ENCODE measurements at regions not wholly inside any gene's neighbourhood (a gene's known extent, or its start where the extent isn't known, plus 50 kb on each side); places are given as distances from the start of the nearest gene placed in this dataset.
"Not testable (repeated sequence)": the region's sequence is repeated elsewhere in the genome, so short reads cannot be mapped to it uniquely, and the experiment has no call there.

GRCh38 chr15:44841762-44842161 lies 105.4 kb downstream of the TRIM69 start:
- H3K4me2 ChIP-seq (replicated peaks; ENCODE audit: extremely low read depth, low read length, poor library complexity, severe bottlenecking); H3K36me3 ChIP-seq (replicated peaks in 1 of 2; ENCODE audit: control insufficient read depth in 1 of 2, insufficient read depth in 2 of 2, low read length in 2 of 2); H3K36me3 Mint-ChIP-seq; H3K27me3 Mint-ChIP-seq (ENCODE audit: low read depth in 3 of 3); H3K79me2 ChIP-seq (ENCODE audit: insufficient read depth, low read length); H3K27me3 ChIP-seq (ENCODE audit: control insufficient read depth in 2 of 2, insufficient read depth in 2 of 2, low read length in 2 of 2); intact Hi-C loops (cut with micrococcal nuclease); H3K9me3 ChIP-seq (replicated peaks in 1 of 2; ENCODE audit: control insufficient read depth in 1 of 2, insufficient read depth in 1 of 2, low read length in 2 of 2); H3K9me3 Mint-ChIP-seq; H3K4me3 ChIP-seq (replicated peaks in 1 of 3; ENCODE audit: low read depth in 2 of 3, low read length in 3 of 3); H3K27ac ChIP-seq (ENCODE audit: low read depth in 1 of 2, low read length in 2 of 2); H4K20me1 ChIP-seq (ENCODE audit: insufficient read depth, low read length); DNase-seq; H3K4me1 ChIP-seq (ENCODE audit: control insufficient read depth in 1 of 2, insufficient read depth in 2 of 2, low read length in 2 of 2); H3K4me3 Mint-ChIP-seq; H3K9ac ChIP-seq (ENCODE audit: insufficient read depth, low read length, poor library complexity, severe bottlenecking); H2AFZ ChIP-seq (ENCODE audit: insufficient read depth, low read depth, low read length, poor library complexity, severe bottlenecking); H3K27ac Mint-ChIP-seq: not testable (repeated sequence)
- peaks cover 11% of the 10 kb centered on the region for H3K4me1 Mint-ChIP-seq
- WGBS (ENCODE audit: insufficient coverage): 95% methylated on average over 2 of the region's 4 CpGs

GRCh38 chr15:44842883-44843282 lies 106.6 kb downstream of the TRIM69 start:
- H3K4me3 ChIP-seq (replicated peaks in 1 of 3; ENCODE audit: low read depth in 2 of 3, low read length in 3 of 3); H3K27ac Mint-ChIP-seq; H3K36me3 ChIP-seq (replicated peaks in 1 of 2; ENCODE audit: control insufficient read depth in 1 of 2, insufficient read depth in 2 of 2, low read length in 2 of 2); H3K9me3 ChIP-seq (replicated peaks in 1 of 2; ENCODE audit: control insufficient read depth in 1 of 2, insufficient read depth in 1 of 2, low read length in 2 of 2); H3K79me2 ChIP-seq (ENCODE audit: insufficient read depth, low read length); DNase-seq; H4K20me1 ChIP-seq (ENCODE audit: insufficient read depth, low read length); H3K27me3 Mint-ChIP-seq (ENCODE audit: low read depth in 3 of 3); H3K4me1 ChIP-seq (ENCODE audit: control insufficient read depth in 1 of 2, insufficient read depth in 2 of 2, low read length in 2 of 2); H2AFZ ChIP-seq (ENCODE audit: insufficient read depth, low read depth, low read length, poor library complexity, severe bottlenecking); H3K4me3 Mint-ChIP-seq; H3K27me3 ChIP-seq (ENCODE audit: control insufficient read depth in 2 of 2, insufficient read depth in 2 of 2, low read length in 2 of 2); H3K27ac ChIP-seq (ENCODE audit: low read depth in 1 of 2, low read length in 2 of 2); H3K9ac ChIP-seq (ENCODE audit: insufficient read depth, low read length, poor library complexity, severe bottlenecking); H3K36me3 Mint-ChIP-seq; intact Hi-C loops (cut with micrococcal nuclease); H3K4me2 ChIP-seq (replicated peaks; ENCODE audit: extremely low read depth, low read length, poor library complexity, severe bottlenecking); H3K9me3 Mint-ChIP-seq: not testable (repeated sequence)
- H3K4me1 Mint-ChIP-seq: peaks cover 11% of the 10 kb centered on the region
- 100% methylated on average over 2 of the region's 6 CpGs for WGBS (ENCODE audit: insufficient coverage)

DNA sequence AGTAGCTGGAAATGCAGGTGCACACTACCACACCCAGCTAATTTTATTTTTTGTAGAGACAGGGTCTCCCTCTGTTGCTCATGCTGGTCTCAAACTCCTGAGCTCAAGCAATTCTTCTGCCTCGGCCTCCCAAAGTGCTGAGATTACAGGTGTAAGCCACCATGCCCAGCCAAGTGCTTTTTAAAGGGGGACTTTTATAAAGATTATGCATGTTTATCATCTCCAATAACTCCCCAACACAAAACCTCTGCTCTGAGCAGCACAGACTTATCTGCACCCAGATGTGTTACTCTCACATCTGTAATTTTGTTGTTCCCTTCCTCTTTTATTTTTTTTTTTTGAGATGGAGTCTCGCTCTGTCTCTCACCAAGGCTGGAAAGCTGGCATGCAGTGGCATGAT lies 108.6 kb downstream of the TRIM69 start:
- H3K27ac Mint-ChIP-seq: peak overlapping the region in 2 of 7 donors; percentile 8 to 38
- H3K9me3 ChIP-seq (replicated peaks in 1 of 2; ENCODE audit: control insufficient read depth in 1 of 2, insufficient read depth in 1 of 2, low read length in 2 of 2); H3K27me3 ChIP-seq (ENCODE audit: control insufficient read depth in 2 of 2, insufficient read depth in 2 of 2, low read length in 2 of 2); H3K79me2 ChIP-seq (ENCODE audit: insufficient read depth, low read length); H3K36me3 Mint-ChIP-seq; H3K36me3 ChIP-seq (replicated peaks in 1 of 2; ENCODE audit: control insufficient read depth in 1 of 2, insufficient read depth in 2 of 2, low read length in 2 of 2); H3K4me3 ChIP-seq (replicated peaks in 1 of 3; ENCODE audit: low read depth in 2 of 3, low read length in 3 of 3); H3K27me3 Mint-ChIP-seq (ENCODE audit: low read depth in 3 of 3); H3K27ac ChIP-seq (ENCODE audit: low read depth in 1 of 2, low read length in 2 of 2); H3K4me1 Mint-ChIP-seq; DNase-seq; H3K9me3 Mint-ChIP-seq; H4K20me1 ChIP-seq (ENCODE audit: insufficient read depth, low read length); H3K4me1 ChIP-seq (ENCODE audit: control insufficient read depth in 1 of 2, insufficient read depth in 2 of 2, low read length in 2 of 2); intact Hi-C loops (cut with micrococcal nuclease); H3K4me2 ChIP-seq (replicated peaks; ENCODE audit: extremely low read depth, low read length, poor library complexity, severe bottlenecking); H3K4me3 Mint-ChIP-seq; H2AFZ ChIP-seq (ENCODE audit: insufficient read depth, low read depth, low read length, poor library complexity, severe bottlenecking); H3K9ac ChIP-seq (ENCODE audit: insufficient read depth, low read length, poor library complexity, severe bottlenecking): not testable (repeated sequence)
- no CpG with 5 or more reads among the region's 2 CpGs for WGBS (ENCODE audit: insufficient coverage)

- H3K27ac Mint-ChIP-seq; H3K27me3 Mint-ChIP-seq (ENCODE audit: low read depth in 3 of 3); H2AFZ ChIP-seq (ENCODE audit: insufficient read depth, low read depth, low read length, poor library complexity, severe bottlenecking); H3K36me3 Mint-ChIP-seq; H3K4me1 Mint-ChIP-seq; intact Hi-C loops (cut with micrococcal nuclease); H3K4me2 ChIP-seq (replicated peaks; ENCODE audit: extremely low read depth, low read length, poor library complexity, severe bottlenecking); H3K9me3 ChIP-seq (replicated peaks in 1 of 2; ENCODE audit: control insufficient read depth in 1 of 2, insufficient read depth in 1 of 2, low read length in 2 of 2); H3K79me2 ChIP-seq (ENCODE audit: insufficient read depth, low read length); H3K4me3 Mint-ChIP-seq; H3K4me1 ChIP-seq (ENCODE audit: control insufficient read depth in 1 of 2, insufficient read depth in 2 of 2, low read length in 2 of 2); DNase-seq; H4K20me1 ChIP-seq (ENCODE audit: insufficient read depth, low read length); H3K9ac ChIP-seq (ENCODE audit: insufficient read depth, low read length, poor library complexity, severe bottlenecking); H3K36me3 ChIP-seq (replicated peaks in 1 of 2; ENCODE audit: control insufficient read depth in 1 of 2, insufficient read depth in 2 of 2, low read length in 2 of 2); H3K27ac ChIP-seq (ENCODE audit: low read depth in 1 of 2, low read length in 2 of 2); H3K27me3 ChIP-seq (ENCODE audit: control insufficient read depth in 2 of 2, insufficient read depth in 2 of 2, low read length in 2 of 2); H3K9me3 Mint-ChIP-seq; H3K4me3 ChIP-seq (replicated peaks in 1 of 3; ENCODE audit: low read depth in 2 of 3, low read length in 3 of 3): not testable (repeated sequence)
- WGBS (ENCODE audit: insufficient coverage): no CpG with 5 or more reads among the region's 1 CpG
Measured at GRCh38 chr15:44846156-44846555, 109.8 kb downstream of the TRIM69 start.
